ENCODE measurements at regions not wholly inside any gene's neighbourhood (a gene's known extent, or its start where the extent isn't known, plus 50 kb on each side); places are given as distances from the start of the nearest gene placed in this dataset.

DNA sequence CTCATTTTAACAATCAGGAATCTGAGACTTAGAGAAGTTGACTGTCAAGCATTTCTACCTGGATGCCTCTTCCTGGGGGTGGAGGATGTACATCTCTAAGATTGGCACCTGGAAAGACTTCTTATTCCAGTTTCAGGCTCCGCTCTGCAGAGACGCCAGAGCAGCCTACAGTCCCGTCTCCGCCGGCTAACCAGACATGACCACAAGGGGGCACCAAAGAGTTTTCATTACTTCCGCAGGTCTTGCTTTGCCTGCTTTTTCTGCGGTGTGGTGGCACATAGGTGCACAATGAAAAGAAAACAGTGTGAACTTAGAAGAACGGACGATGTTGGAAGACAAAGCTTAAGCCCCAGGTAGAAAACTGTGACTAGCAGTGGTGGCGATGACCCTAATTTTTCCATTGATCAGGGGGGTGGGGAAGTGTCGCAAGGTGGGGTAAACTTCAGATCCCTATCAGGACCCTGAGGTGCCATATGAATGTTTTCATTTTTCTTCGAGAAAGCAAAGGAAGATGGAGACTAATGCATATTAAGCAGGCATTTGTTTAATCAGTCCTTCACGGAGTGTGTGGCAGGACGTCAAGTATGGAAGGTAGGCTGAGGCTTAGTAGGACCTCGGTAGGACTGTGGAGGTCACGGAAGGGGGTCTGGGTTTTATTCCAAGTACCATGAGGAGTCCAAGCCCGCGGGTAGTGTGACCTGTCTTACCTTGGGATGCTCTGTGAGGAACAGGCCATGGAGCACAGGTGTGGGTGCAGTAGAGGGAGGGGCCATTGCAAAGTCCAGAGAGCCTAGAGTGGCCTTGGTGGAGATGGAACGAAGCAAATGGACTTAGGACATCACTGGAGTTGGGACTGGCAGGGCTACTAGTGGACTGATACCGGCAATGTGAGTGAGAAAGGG, 60.1 kb upstream of the SORCS3 start:
- peak overlapping the region; percentile 3; the same call in 1 of the 2 replicates for H3K4me3 ChIP-seq (ENCODE audit: low read depth, low read length)

DNA sequence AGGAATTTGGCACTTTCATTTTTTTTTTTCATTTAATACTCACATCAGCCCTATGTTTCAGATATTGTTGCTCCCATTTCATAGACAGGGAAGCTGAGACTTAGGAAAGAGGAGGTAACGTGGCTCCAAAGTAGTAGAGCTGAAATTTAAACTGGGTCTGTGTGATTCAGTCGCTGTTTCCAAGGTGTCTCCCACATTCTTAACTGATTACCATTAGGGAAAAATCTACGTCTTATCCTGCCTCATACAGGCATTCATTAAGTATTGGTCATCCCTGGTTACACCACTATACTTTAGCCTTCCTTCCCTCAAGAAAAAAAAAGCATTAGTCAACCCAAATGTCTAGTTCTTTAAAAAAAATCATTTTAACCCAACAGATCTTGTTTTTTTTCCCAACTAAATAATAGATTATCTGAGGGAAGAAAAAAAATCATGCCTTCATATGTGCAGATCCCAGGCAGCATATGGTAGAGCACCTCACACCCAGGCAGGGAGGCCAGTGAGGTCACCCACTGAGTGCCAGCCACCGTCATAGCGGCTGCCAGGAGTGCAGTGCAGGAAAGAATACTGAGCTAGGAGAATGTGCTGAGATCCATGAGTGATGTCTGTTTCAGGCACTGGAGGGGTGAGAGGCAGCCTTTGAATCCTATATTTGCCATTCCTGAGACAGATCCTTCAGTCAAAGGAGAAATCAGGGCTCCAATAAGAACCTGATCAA, 59.0 kb upstream of the SORCS3 start:
- Histone ChIP-seq H3K27me3 (ENCODE audit: control insufficient read depth, insufficient read depth, low read length) (no peaks in the 10 kb centered on the region), H3K4me3 (ENCODE audit: low read depth, low read length) (no peak overlapping the region), H3K36me3 (ENCODE audit: control insufficient read depth, insufficient read depth, low read length) (no peaks in the 10 kb centered on the region)
- POLR2A ChIA-PET, result no interaction called here
- CTCF ChIA-PET, result interaction anchor here (0.6 to 3.1 kb wide), 8 partner anchors 8 to 176 kb away, joined by 3 to 23 read pairs (median 3); no protein-coding TSS in a partner anchor
- TF ChIP-seq, protein P1, sequence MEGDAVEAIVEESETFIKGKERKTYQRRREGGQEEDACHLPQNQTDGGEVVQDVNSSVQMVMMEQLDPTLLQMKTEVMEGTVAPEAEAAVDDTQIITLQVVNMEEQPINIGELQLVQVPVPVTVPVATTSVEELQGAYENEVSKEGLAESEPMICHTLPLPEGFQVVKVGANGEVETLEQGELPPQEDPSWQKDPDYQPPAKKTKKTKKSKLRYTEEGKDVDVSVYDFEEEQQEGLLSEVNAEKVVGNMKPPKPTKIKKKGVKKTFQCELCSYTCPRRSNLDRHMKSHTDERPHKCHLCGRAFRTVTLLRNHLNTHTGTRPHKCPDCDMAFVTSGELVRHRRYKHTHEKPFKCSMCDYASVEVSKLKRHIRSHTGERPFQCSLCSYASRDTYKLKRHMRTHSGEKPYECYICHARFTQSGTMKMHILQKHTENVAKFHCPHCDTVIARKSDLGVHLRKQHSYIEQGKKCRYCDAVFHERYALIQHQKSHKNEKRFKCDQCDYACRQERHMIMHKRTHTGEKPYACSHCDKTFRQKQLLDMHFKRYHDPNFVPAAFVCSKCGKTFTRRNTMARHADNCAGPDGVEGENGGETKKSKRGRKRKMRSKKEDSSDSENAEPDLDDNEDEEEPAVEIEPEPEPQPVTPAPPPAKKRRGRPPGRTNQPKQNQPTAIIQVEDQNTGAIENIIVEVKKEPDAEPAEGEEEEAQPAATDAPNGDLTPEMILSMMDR (IDR thresholded peaks at IDR 0.05; ENCODE audit: insufficient read depth, low read depth, low read length), result no peak
- DNase-seq (ENCODE audit: low read depth), result peak; percentile 37

More for the DNA sequence above, 60.1 kb upstream of the SORCS3 start:
- DNase-seq (ENCODE audit: low read depth), result no peak
- no peaks in the 10 kb centered on the region for H3K27me3 ChIP-seq (ENCODE audit: control insufficient read depth, insufficient read depth, low read length)
- no peaks in the 10 kb centered on the region for H3K36me3 ChIP-seq (ENCODE audit: control insufficient read depth, insufficient read depth, low read length)
- ChIA-PET POLR2A (interaction anchor here (0.6 kb wide), 1 partner anchor 229 kb away, joined by 4 read pairs; no protein-coding TSS in a partner anchor), CTCF (interaction anchor here (0.6 to 3.1 kb wide), 26 partner anchors 9 to 828 kb away, joined by 3 to 23 read pairs (median 4); no protein-coding TSS in a partner anchor)
- TF ChIP-seq, protein P1 (IDR thresholded peaks at IDR 0.05; ENCODE audit: insufficient read depth, low read depth, low read length), result peak; percentile 92

DNA sequence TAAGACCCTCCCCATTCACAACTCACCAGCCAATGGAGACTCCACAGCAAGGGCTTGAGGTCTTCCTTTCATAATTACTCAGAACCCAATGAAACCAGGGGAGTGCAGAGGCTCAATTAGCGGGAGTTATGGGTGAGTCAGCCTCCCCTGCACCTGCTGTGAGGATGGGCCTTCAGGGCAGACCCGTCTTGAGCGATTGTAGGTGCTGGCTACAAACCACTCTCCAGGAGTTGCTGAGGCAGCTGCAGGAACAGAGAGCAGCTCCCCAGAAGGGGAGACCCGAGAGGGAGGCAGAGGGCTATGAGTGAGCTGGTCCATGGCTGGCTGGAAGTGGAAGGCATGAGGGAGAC, 58.5 kb upstream of the SORCS3 start:
- TF ChIP-seq, protein P1 (IDR thresholded peaks at IDR 0.05; ENCODE audit: insufficient read depth, low read depth, low read length), result no peak
- ChIA-PET POLR2A (no interaction called here), CTCF (interaction anchor here (0.9 to 3.1 kb wide), 4 partner anchors 17 to 176 kb away, joined by 3 to 23 read pairs (median 8); no protein-coding TSS in a partner anchor)
- Histone ChIP-seq H3K4me3 (ENCODE audit: low read depth, low read length) (no peak overlapping the region), H3K27me3 (ENCODE audit: control insufficient read depth, insufficient read depth, low read length) (no peaks in the 10 kb centered on the region), H3K36me3 (ENCODE audit: control insufficient read depth, insufficient read depth, low read length) (no peaks in the 10 kb centered on the region)
- DNase-seq (ENCODE audit: low read depth), result no peak

DNA sequence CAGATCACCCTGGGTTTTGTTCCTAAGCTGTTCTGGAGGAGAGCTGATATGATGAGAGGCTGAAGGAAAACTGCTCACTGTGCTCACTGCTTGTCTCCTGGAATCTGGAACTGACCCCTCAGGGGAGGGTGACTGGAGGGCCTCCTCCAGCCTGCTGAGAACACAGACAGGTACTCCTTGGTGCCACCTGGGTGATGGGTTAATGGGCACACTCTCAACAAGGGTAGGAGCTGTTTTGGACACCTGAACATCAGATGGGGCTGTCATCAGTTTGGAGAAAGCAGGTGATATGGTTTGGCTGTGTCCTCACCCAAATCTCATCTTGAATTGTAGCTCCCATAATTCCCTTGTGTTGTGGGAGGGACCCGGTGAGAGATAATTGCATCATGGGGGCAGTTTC, 58.1 kb upstream of the SORCS3 start:
- H3K27me3 ChIP-seq (ENCODE audit: control insufficient read depth, insufficient read depth, low read length), result no peaks in the 10 kb centered on the region
- no peaks in the 10 kb centered on the region for H3K36me3 ChIP-seq (ENCODE audit: control insufficient read depth, insufficient read depth, low read length)
- TF ChIP-seq, protein P1 (IDR thresholded peaks at IDR 0.05; ENCODE audit: insufficient read depth, low read depth, low read length), result no peak
- no peak for DNase-seq (ENCODE audit: low read depth)
- ChIA-PET POLR2A (no interaction called here), CTCF (no interaction called here)
- H3K4me3 ChIP-seq (ENCODE audit: low read depth, low read length), result no peak overlapping the region

- H3K36me3 ChIP-seq (ENCODE audit: control insufficient read depth, insufficient read depth, low read length), result no peaks in the 10 kb centered on the region
- ChIA-PET CTCF (interaction anchor here (0.6 kb wide), 1 partner anchor 697 kb away, joined by 3 read pairs; no protein-coding TSS in a partner anchor), POLR2A (no interaction called here)
These were observed 56.5 kb upstream of the SORCS3 start for GRCh38 chr10:104584541-104584940.

More at GRCh38 chr10:104584541-104584940, 56.5 kb upstream of the SORCS3 start:
- Histone ChIP-seq H3K27me3 (ENCODE audit: control insufficient read depth, insufficient read depth, low read length) (no peaks in the 10 kb centered on the region), H3K4me3 (ENCODE audit: low read depth, low read length) (no peak overlapping the region)
- DNase-seq (ENCODE audit: low read depth), result no peak
- TF ChIP-seq, protein P1 (IDR thresholded peaks at IDR 0.05; ENCODE audit: insufficient read depth, low read depth, low read length), result no peak

Data from BJ (cell line).